HEK293 (cell line): ENCODE measurements at regions not wholly inside any gene's neighbourhood (a gene's known extent, or its start where the extent isn't known, plus 50 kb on each side); places are given as distances from the start of the nearest gene placed in this dataset.

Source experiments
- CTCF ChIA-PET: fragments of 350-600 bp; formaldehyde crosslinking; extraction: SDS; loops from one replicate; lab custom pipeline; 2021; ENCODE audit warnings: antibody characterized with exemption; lab: Yijun Ruan, JAX
- POLR2A ChIA-PET: fragments of 300-600 bp; formaldehyde crosslinking; extraction: SDS; loops from one replicate; lab custom pipeline; 2020; ENCODE audit warnings: antibody characterized with exemption, inconsistent platforms; lab: Yijun Ruan, JAX
- H3K27ac ChIP-seq: fragments of 200-500 bp; sonication (Bioruptor generic); 2 replicates; pipeline ENCODE4 v1.5.1; 2014; ENCODE audit warnings: low read depth, low read length, control low read depth, inconsistent platforms; ENCODE audit errors: extremely low read depth
- H3K36me3 ChIP-seq, 2 experiments: fragments of 200-500 bp in 1 of 2; sonication (Bioruptor generic) in 1 of 2; 1 replicate in 1 of 2; 2 replicates in 1 of 2; pipeline ENCODE4 v1.5.1; 2014 to 2017; ENCODE audit warnings: inconsistent platforms in 2 of 2, low read length in 2 of 2; ENCODE audit not compliant: control insufficient read depth in 2 of 2, insufficient read depth in 1 of 2
- H3K4me1 ChIP-seq: fragments of 200-500 bp; sonication (Bioruptor generic); 2 replicates; pipeline ENCODE4 v1.5.1; 2014; ENCODE audit warnings: mild to moderate bottlenecking, low read length, inconsistent platforms; ENCODE audit not compliant: control insufficient read depth, insufficient read depth
- H3K4me3 ChIP-seq: 2 replicates; pipeline ENCODE4 v1.5.1; 2011; ENCODE audit warnings: low read depth, mild to moderate bottlenecking, control low read depth, low read length, moderate library complexity
- H3K9me3 ChIP-seq: fragments of 200-500 bp; sonication (Bioruptor generic); 2 replicates; pipeline ENCODE4 v1.5.1; 2014; ENCODE audit warnings: low read depth, low read length, inconsistent platforms; ENCODE audit not compliant: control insufficient read depth, insufficient read depth
- BCL11B ChIP-seq: fragments of 450-650 bp; formaldehyde crosslinking; IDR thresholded peaks from 2 replicates; pipeline ENCODE4 v1.5.1; 2016; ENCODE audit warnings: low read depth, missing biosample characterization, missing genetic modification characterization
- KLF7 ChIP-seq: fragments of 450-650 bp; formaldehyde crosslinking; IDR thresholded peaks from 2 replicates; pipeline ENCODE4 v1.5.1; 2016; ENCODE audit warnings: missing biosample characterization, missing genetic modification characterization, borderline replicate concordance
- KLF8 ChIP-seq: fragments of 450-650 bp; formaldehyde crosslinking; IDR thresholded peaks from 2 replicates; pipeline ENCODE4 v1.5.1; 2016; ENCODE audit warnings: missing biosample characterization, missing genetic modification characterization
- KLF9 ChIP-seq: fragments of 450-650 bp; formaldehyde crosslinking; IDR thresholded peaks from 2 replicates; pipeline ENCODE4 v1.5.1; 2016; ENCODE audit warnings: missing biosample characterization, missing genetic modification characterization, low read depth
- SP7 ChIP-seq: fragments of 450-650 bp; formaldehyde crosslinking; IDR thresholded peaks from 2 replicates; pipeline ENCODE4 v1.5.1; 2016; ENCODE audit warnings: missing biosample characterization, missing genetic modification characterization
- ZFP69B ChIP-seq: fragments of 450-650 bp; formaldehyde crosslinking; IDR thresholded peaks from 2 replicates; pipeline ENCODE4 v1.5.1; 2016; ENCODE audit warnings: missing biosample characterization, missing genetic modification characterization
- ZNF366 ChIP-seq: fragments of 450-650 bp; formaldehyde crosslinking; conservative IDR thresholded peaks from 2 replicates; pipeline ENCODE4 v1.5.1; 2016; ENCODE audit warnings: missing biosample characterization, missing genetic modification characterization
- ZNF521 ChIP-seq: fragments of 450-650 bp; formaldehyde crosslinking; IDR thresholded peaks from 2 replicates; pipeline ENCODE4 v1.5.1; 2017; ENCODE audit warnings: missing biosample characterization, mild to moderate bottlenecking, missing genetic modification characterization
- ZNF571 ChIP-seq: fragments of 450-650 bp; formaldehyde crosslinking; IDR thresholded peaks from 2 replicates; pipeline ENCODE4 v1.5.0; 2017; ENCODE audit warnings: missing biosample characterization, missing genetic modification characterization
- ZNF621 ChIP-seq: fragments of 450-650 bp; formaldehyde crosslinking; IDR thresholded peaks from 2 replicates; pipeline ENCODE4 v1.5.1; 2017; ENCODE audit warnings: missing biosample characterization, missing genetic modification characterization
- ZNF629 ChIP-seq: fragments of 450-650 bp; formaldehyde crosslinking; IDR thresholded peaks from 2 replicates; pipeline ENCODE4 v1.5.1; 2017; ENCODE audit warnings: missing biosample characterization, missing genetic modification characterization
- ZNF677 ChIP-seq: fragments of 450-650 bp; IDR thresholded peaks from 2 replicates; pipeline ENCODE4 v1.5.0; 2018; ENCODE audit warnings: missing biosample characterization, mild to moderate bottlenecking, missing genetic modification characterization, moderate library complexity
- ZNF707 ChIP-seq: fragments of 450-650 bp; formaldehyde crosslinking; IDR thresholded peaks from 2 replicates; pipeline ENCODE4 v1.5.1; 2016; ENCODE audit warnings: missing biosample characterization, missing genetic modification characterization
- ZNF76 ChIP-seq: fragments of 450-650 bp; formaldehyde crosslinking; IDR thresholded peaks from 2 replicates; pipeline ENCODE4; 2016; ENCODE audit warnings: low read depth, missing biosample characterization, missing genetic modification characterization, borderline replicate concordance
- ZNF785 ChIP-seq: fragments of 450-650 bp; formaldehyde crosslinking; IDR thresholded peaks from 2 replicates; pipeline ENCODE4 v1.5.1; 2016; ENCODE audit warnings: missing biosample characterization, missing genetic modification characterization
- ZNF837 ChIP-seq: fragments of 450-650 bp; formaldehyde crosslinking; IDR thresholded peaks from 2 replicates; pipeline ENCODE4 v1.5.1; 2016; ENCODE audit warnings: missing biosample characterization, missing genetic modification characterization
- ZNF843 ChIP-seq: fragments of 450-650 bp; formaldehyde crosslinking; IDR thresholded peaks from 2 replicates; pipeline ENCODE4 v1.5.1; 2016; ENCODE audit warnings: missing biosample characterization, missing genetic modification characterization
- ZSCAN23 ChIP-seq: fragments of 450-650 bp; formaldehyde crosslinking; IDR thresholded peaks from 2 replicates; pipeline ENCODE4 v1.5.1; 2016; ENCODE audit warnings: missing biosample characterization, missing genetic modification characterization
- ZXDB ChIP-seq: fragments of 450-650 bp; formaldehyde crosslinking; IDR thresholded peaks from 2 replicates; pipeline ENCODE4 v1.5.1; 2016; ENCODE audit warnings: missing biosample characterization, missing genetic modification characterization
- TF ChIP-seq, protein P1 (sequence below): fragments of 450-650 bp; formaldehyde crosslinking; IDR thresholded peaks from 2 replicates; pipeline ENCODE4 v1.5.1; 2016; ENCODE audit warnings: missing biosample characterization, missing genetic modification characterization
- TF ChIP-seq, protein P2 (sequence below): fragments of 450-650 bp; formaldehyde crosslinking; IDR thresholded peaks from 2 replicates; pipeline ENCODE4 v1.5.1; 2017; ENCODE audit warnings: missing biosample characterization, missing genetic modification characterization
- TF ChIP-seq, protein P3 (sequence below): fragments of 450-650 bp; formaldehyde crosslinking; IDR thresholded peaks from 2 replicates; pipeline ENCODE4 v1.5.1; 2016; ENCODE audit warnings: missing biosample characterization, missing genetic modification characterization
- TF ChIP-seq, protein P4 (sequence below): fragments of 450-650 bp; IDR thresholded peaks from 2 replicates; pipeline ENCODE4 v1.5.1; 2018; ENCODE audit warnings: missing biosample characterization, mild to moderate bottlenecking, missing genetic modification characterization
- TF ChIP-seq, protein P5 (sequence below): fragments of 450-650 bp; formaldehyde crosslinking; IDR thresholded peaks from 2 replicates; pipeline ENCODE4 v1.5.1; 2016; ENCODE audit warnings: missing biosample characterization, missing genetic modification characterization

DNA sequence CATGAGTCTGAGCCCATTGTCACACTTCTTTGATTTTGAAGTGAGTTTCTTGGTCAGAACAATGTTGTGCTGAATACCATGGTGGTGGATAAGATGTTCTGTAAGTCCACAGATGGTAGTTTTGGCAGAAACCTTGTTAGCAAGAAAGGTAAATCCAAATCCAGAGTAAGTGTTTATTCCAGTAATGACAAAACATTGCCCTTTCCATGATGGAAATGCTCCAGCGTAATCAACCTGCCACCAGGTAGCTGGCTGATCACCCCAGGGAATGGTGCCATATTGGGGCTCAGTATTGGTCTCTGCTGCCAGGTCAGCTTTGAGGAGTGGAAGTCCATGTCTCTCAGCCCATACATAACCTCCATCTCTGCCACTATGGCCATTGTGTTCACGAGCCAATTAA is 54.7 kb upstream of the DAPK1 start:
- Histone ChIP-seq H3K9me3 (no peaks in the 10 kb centered on the region), H3K36me3 (no peaks in the 10 kb centered on the region), H3K27ac (no peak overlapping the region), H3K4me3 (no peak overlapping the region), H3K4me1 (no peaks in the 10 kb centered on the region)
- ChIA-PET POLR2A (no interaction called here), CTCF (no interaction called here)
- no peak for TF ChIP-seq ZNF785 (tag by site-specific recombination)
- no peak for TF ChIP-seq ZNF843 (tag by site-specific recombination)
- TF ChIP-seq, protein P1, sequence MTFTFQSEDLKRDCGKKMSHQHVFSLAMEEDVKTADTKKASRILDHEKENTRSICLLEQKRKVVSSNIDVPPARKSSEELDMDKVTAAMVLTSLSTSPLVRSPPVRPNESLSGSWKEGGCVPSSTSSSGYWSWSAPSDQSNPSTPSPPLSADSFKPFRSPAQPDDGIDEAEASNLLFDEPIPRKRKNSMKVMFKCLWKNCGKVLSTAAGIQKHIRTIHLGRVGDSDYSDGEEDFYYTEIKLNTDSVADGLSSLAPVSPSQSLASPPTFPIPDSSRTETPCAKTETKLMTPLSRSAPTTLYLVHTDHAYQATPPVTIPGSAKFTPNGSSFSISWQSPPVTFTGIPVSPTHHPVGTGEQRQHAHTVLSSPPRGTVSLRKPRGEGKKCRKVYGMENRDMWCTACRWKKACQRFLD = no peak
- TF ChIP-seq, protein P2, sequence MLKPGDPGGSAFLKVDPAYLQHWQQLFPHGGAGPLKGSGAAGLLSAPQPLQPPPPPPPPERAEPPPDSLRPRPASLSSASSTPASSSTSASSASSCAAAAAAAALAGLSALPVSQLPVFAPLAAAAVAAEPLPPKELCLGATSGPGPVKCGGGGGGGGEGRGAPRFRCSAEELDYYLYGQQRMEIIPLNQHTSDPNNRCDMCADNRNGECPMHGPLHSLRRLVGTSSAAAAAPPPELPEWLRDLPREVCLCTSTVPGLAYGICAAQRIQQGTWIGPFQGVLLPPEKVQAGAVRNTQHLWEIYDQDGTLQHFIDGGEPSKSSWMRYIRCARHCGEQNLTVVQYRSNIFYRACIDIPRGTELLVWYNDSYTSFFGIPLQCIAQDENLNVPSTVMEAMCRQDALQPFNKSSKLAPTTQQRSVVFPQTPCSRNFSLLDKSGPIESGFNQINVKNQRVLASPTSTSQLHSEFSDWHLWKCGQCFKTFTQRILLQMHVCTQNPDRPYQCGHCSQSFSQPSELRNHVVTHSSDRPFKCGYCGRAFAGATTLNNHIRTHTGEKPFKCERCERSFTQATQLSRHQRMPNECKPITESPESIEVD (tag by site-specific recombination) = no peak

DNA sequence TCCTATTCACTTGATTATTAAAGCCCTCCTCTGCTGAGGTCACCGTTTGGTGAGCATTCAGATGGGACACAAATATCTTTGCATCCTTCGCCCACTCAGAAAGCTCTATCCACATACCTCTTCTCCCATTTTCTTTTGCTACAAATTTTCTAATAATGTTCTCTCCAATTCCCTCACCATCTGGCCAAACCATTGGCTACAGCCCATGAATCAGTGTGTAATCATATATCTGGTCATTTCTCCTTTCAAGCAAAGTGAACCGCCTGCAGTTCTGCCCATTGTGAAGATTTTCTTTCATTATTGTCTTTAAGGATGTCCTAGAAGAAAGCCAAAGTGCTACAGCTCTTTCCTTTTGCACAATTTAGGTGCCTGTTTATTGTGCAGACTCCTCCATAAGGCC is 54.2 kb upstream of the DAPK1 start:
- H3K9me3 ChIP-seq = no peaks in the 10 kb centered on the region
- no peak overlapping the region for H3K4me3 ChIP-seq
- ChIA-PET POLR2A (no interaction called here), CTCF (no interaction called here)
- H3K36me3 ChIP-seq = no peaks in the 10 kb centered on the region
- TF ChIP-seq ZNF366 = no peak
- TF ChIP-seq ZNF521 (tag by site-specific recombination) = no peak
- TF ChIP-seq, protein P3, sequence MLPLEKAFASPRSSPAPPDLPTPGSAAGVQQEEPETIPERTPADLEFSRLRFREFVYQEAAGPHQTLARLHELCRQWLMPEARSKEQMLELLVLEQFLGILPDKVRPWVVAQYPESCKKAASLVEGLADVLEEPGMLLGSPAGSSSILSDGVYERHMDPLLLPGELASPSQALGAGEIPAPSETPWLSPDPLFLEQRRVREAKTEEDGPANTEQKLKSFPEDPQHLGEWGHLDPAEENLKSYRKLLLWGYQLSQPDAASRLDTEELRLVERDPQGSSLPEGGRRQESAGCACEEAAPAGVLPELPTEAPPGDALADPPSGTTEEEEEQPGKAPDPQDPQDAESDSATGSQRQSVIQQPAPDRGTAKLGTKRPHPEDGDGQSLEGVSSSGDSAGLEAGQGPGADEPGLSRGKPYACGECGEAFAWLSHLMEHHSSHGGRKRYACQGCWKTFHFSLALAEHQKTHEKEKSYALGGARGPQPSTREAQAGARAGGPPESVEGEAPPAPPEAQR = no peak
- no peak for TF ChIP-seq ZNF621
- TF ChIP-seq ZNF571 (tag by site-specific recombination) = no peak
- TF ChIP-seq BCL11B (tag by site-specific recombination) = no peak
- no peak for TF ChIP-seq ZSCAN23 (tag by site-specific recombination)
- TF ChIP-seq ZXDB (tag by site-specific recombination) = no peak
- no peak for TF ChIP-seq ZNF677 (tag by site-specific recombination)
- no peak for TF ChIP-seq SP7 (tag by site-specific recombination)
- TF ChIP-seq, protein P4, sequence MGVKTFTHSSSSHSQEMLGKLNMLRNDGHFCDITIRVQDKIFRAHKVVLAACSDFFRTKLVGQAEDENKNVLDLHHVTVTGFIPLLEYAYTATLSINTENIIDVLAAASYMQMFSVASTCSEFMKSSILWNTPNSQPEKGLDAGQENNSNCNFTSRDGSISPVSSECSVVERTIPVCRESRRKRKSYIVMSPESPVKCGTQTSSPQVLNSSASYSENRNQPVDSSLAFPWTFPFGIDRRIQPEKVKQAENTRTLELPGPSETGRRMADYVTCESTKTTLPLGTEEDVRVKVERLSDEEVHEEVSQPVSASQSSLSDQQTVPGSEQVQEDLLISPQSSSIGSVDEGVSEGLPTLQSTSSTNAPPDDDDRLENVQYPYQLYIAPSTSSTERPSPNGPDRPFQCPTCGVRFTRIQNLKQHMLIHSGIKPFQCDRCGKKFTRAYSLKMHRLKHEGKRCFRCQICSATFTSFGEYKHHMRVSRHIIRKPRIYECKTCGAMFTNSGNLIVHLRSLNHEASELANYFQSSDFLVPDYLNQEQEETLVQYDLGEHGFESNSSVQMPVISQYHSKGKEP (tag by site-specific recombination) = no peak
- no peak for TF ChIP-seq ZNF629 (tag by site-specific recombination)
- no peak for TF ChIP-seq ZNF837 (tag by site-specific recombination)
- TF ChIP-seq KLF7 (tag by site-specific recombination) = no peak
- no peak for TF ChIP-seq ZFP69B (tag by site-specific recombination)
- no peak for TF ChIP-seq ZNF76 (tag by site-specific recombination)
- no peak for TF ChIP-seq ZNF707 (tag by site-specific recombination)
- no peak for TF ChIP-seq KLF8
- TF ChIP-seq, protein P5, sequence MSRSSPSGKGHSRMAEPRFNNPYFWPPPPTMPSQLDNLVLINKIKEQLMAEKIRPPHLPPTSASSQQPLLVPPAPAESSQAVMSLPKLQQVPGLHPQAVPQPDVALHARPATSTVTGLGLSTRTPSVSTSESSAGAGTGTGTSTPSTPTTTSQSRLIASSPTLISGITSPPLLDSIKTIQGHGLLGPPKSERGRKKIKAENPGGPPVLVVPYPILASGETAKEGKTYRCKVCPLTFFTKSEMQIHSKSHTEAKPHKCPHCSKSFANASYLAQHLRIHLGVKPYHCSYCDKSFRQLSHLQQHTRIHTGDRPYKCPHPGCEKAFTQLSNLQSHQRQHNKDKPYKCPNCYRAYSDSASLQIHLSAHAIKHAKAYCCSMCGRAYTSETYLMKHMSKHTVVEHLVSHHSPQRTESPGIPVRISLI (tag by site-specific recombination) = no peak
- TF ChIP-seq KLF9 (tag by site-specific recombination) = no peak
- no peak overlapping the region for H3K27ac ChIP-seq
- no peaks in the 10 kb centered on the region for H3K4me1 ChIP-seq
